NCI-H345 (cell line): ENCODE measurements at regions not wholly inside any gene's neighbourhood (a gene's known extent, or its start where the extent isn't known, plus 50 kb on each side); places are given as distances from the start of the nearest gene placed in this dataset.
"Not testable (repeated sequence)": the region's sequence is repeated elsewhere in the genome, so short reads cannot be mapped to it uniquely, and the experiment has no call there.

Experiments
- DNase-seq: peaks from one replicate; lab custom pipeline; 2025; lab: John Stamatoyannopoulos, UW

DNA sequence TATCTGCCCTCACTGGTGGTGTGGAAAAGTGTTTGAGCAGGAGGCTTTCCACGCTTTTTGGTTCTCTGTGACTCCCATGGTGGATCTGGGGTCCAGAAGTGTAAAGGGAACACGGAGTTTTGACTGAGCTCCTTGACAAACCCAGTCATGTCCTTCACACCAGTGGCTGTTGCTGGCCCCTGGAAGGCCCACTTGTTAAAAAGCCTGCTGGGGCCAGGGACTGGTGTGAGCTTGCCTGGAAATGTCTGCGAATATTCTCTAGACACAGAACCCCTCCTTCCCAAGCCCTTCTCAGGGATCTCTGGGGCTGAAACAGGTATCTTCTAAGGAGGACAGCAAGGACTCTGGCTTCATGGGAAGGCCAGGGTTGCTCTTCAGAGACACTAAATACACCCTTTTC is 343.0 kb downstream of the TCERG1L start:
- no peak for DNase-seq

DNA sequence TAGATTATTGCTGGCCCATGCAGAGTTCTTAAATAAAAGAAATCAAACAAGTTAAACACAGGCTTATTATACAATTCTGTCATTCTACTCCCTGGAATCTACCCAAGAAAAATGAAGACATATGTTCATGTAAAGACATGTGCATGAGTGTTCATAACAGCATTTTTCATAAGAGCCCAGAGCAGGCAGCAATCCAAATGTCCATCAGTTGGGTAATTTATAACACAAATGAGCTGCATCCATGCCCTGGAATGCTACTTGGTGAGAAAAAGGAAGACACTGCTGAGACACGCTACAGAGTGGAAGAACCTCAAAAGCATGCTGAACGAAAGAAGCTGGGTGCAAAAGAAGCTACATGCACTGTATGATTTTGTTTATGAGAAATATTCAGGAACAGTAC is 342.6 kb downstream of the TCERG1L start:
- DNase-seq = no peak

DNA sequence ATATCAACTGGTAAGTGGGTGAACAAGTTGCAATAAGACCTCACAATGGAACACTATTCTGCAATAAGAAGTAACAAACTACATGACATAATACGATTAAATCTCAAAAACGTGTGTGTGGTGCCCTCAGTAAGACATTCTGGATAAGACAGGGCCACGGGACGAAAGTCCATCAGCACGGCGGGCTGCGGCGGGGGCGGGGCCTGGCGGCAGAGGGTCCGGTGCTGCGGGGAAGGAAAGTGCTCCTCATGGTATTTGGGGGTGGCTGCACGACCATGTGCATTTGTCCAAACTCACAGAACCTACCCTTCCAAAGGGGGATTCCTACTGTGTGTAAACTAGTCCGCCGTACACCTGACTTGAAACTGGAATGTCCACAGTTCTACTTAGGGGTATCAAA is 341.8 kb downstream of the TCERG1L start:
- no peak for DNase-seq

- DNase-seq = no peak
Measured at GRCh38 chr10:130970341-130971122, 341.0 kb downstream of the TCERG1L start.

DNA sequence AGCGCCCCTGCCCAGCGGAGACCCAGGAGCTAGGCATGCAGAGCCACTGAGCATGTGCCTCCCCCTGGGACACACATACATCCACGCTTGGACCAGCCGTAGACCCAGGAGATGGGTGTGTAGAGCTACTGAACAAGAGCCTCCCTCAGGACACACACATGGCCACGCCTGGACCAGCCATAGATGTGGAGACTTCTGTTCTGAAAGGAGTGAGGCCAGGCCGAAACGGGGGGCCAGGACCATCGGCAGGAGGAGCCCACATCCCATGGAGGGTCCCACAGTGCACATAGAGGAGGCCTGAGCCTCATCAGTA is 340.4 kb downstream of the TCERG1L start:
- no peak for DNase-seq

GRCh38 chr10:130973127-130973839 is 338.2 kb downstream of the TCERG1L start:
- DNase-seq = no peak

DNA sequence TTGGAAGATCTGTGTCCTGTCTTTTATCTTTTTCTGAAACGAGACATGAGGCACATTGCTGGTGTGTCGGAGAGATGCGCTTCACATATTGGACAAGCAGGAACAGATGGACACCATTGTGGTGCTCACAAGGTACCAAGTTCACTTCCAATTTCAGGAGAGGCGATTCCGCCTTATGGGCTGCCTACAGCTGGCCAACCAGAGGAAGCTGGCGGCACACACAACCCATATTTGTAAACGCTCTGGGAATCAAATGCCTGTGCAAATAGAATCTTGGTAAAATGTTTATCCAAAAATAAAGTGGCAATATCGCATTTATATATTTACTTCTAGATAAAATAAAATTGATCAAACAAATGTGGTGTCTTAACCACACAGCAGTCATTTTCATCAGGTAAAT is 337.4 kb downstream of the TCERG1L start:
- DNase-seq = no peak

DNA sequence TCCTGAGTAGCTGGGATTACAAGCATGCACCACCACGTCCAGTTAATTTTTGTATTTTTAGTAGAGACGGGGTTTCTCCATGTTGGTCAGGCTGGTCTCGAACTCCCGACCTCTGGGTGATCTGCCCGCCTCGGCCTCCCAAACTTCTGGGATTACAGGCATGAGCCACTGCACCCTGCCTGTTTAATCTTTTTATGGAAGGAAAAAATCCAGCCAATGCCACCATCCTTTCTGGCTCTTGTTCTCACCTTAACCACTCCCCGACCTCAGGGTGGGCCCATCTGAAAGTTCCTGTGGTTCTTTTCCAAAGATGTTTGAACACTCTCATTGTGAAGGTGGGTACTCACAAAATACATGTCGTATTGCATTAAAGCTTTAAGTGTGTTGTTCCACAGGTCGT is 336.2 kb downstream of the TCERG1L start:
- DNase-seq = not testable (repeated sequence)

DNA sequence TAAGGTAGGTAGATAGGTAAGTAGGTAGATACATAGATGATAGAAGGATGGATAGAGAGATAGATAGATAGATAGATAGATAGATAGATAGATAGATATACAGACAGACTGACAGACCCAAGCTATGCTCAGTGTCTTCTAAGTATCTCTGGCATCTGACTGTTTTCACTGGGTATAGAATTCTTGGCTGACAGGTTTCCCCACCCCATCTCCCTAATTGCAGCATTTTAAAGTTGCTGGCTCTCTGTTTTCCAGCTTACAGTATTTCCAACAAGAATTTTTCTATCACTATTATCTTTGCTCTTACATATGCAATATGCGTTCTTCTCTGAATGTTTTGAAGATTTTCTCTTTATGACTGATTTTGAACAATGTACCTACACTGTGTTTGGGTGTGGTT is 328.7 kb downstream of the TCERG1L start:
- DNase-seq = no peak

GRCh38 chr10:130983749-130984148 is 327.8 kb downstream of the TCERG1L start:
- no peak for DNase-seq

DNA sequence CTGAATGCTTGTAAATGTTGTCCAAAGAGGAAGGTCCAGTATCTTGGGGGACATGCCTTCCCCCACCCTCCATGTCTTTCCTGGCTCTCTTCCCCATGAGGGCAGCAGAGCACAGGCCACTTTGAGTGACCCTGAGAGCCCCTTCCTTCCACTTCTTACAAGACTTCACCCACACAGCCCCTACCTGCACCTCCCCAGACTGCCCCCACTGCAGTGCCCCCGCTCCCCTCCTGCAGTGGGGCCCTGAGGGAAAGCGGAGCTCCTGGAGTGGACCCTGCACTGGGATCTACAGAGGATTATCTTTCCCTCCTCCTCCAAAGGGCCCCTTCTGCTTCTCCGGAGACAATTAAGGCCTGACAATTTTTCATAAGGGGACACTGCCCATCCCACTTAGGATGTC is 326.8 kb downstream of the TCERG1L start:
- DNase-seq = no peak

DNA sequence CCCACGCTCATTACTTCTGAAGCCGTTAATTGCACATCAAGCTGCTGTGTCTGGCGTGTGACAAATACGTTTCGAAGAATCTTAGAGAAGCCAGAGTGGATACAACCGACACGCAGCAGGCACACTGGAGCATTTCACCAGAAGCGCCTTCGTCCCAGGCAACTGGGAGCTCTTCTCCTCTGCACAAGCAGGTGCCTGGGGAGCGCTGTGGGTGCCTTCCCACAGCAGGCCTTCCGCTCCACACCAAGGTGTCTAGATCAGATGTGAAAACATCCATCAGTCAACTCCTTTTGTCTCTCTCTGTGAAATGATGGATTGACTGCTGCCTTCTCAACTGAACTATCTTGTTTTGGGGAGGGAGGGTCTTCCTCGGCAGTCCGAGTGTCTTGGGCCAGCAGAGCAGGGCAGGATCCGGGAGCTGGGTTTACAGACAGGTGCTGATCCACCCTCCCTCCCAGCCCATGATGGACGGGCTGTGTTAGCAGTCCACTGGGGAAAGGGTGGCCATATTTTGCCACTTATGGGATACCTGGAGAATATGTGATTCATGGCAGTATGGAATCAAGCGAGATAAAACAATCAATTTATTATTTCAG is 326.3 kb downstream of the TCERG1L start:
- no peak for DNase-seq

DNA sequence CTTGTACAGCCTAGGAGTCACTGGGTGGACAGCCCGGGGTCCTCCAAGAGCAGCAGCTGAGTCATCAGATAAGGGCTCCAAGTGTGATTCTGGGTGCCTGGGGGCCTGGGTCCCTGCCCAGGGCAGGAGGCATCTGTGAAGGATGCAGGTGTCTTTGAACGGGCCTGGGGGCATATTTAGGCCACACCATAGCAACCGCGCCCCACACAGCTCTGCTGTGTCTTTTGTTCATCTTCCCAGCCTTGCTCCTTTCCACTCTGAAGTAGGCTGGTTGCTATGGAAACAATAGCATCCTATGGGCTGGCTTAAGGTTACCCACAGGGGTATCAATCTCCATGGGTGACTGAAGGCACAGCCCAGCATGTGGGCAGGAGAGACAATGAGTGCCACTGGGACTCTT is 324.7 kb downstream of the TCERG1L start:
- DNase-seq = no peak

DNA sequence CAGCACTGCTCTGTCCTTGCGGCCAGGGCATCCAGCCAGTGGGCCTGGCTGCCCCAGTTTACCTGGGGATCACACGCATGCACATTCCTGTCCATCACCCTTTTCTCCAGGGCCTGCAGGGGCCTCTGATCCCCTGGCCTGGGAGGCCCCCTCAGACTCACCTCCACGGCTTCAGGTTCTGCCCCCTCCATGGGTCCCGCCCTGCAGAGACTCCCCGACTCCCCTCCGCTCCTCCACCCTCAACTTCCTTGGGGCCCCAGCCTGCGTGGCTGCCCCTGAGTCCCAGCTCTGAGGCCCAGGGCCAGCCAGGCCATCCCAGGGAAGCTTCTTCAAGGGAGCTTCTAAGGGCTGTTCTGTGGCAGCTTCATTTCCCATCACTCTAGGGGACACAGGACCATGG is 324.1 kb downstream of the TCERG1L start:
- no peak for DNase-seq

GRCh38 chr10:130989670-130990232 is 321.8 kb downstream of the TCERG1L start:
- no peak for DNase-seq

DNA sequence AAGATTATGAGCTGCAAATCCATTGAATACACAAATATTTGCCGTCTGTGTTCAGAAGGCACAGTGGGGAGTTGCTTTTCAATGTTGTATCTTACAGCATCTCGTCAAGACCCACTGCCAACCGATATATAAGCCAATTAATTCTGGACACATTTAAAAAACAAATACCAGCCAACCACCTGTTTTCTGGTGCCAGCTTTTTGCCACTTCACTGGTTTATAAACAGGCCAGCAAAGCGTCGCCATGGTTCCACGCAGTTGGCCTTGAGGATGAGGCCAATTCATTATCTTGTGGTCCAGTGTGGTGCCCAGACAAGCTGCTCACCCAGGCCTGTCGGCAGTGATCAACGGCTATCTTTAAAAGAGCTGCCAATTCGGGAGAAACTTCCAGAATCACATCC is 321.0 kb downstream of the TCERG1L start:
- no peak for DNase-seq

DNA sequence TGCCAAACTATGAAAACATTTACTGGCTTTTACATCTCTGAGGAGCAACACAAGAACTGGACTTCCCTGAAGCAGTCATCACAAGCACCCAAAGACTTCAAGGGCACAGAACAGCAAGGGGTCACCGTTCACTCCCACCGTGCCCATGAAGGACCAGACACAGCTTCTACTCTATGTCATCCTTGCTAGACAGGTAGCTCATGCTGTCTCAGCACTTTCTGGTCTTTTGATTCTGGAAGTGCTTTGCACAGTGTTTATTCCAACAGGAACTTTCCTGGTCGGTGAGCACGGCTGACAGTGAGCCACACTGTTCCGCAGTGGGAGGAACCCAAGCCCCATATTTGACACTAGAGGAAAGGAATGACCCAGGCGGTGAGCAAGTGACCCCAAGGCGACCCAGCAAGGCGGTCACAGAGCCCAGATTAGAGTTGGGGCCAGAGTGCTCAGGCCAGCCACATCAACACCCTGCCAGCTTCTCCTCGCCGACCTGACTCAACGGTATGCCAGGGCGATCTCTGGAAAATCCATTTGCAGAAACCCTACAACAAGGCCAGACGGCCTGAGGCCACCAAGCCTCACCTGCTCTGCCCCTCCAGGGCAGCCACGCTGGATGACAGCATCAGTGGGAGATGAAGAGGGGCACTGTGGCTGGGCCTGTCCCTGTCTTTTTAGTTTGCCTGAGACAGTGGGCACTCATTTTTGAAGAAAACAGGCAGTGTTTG is 318.6 kb downstream of the TCERG1L start:
- no peak for DNase-seq

GRCh38 chr10:130993612-130994011 is 317.9 kb downstream of the TCERG1L start:
- no peak for DNase-seq

DNA sequence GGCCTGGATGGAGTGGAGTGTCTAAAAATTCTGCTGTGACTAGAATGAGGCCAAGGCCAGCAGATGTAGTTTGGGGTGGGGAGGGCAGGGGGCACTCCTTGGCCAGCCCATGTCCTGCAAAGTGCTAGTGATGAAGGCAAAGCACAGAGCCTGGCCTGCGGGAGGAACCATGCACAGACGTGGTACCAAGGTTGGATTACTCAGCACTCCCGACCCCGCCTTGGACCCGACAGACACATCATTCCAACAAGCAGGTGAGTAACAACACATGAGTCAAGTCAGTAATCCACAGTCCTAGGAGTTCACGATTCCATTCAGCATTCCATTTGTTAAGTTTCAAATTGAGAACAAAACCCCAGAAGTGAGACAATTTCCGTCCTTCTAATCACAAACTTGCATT is 317.3 kb downstream of the TCERG1L start:
- DNase-seq = no peak

GRCh38 chr10:130994845-130995244 is 316.7 kb downstream of the TCERG1L start:
- no peak for DNase-seq

- DNase-seq = no peak
Measured at GRCh38 chr10:130997267-130998045, 314.1 kb downstream of the TCERG1L start.

DNA sequence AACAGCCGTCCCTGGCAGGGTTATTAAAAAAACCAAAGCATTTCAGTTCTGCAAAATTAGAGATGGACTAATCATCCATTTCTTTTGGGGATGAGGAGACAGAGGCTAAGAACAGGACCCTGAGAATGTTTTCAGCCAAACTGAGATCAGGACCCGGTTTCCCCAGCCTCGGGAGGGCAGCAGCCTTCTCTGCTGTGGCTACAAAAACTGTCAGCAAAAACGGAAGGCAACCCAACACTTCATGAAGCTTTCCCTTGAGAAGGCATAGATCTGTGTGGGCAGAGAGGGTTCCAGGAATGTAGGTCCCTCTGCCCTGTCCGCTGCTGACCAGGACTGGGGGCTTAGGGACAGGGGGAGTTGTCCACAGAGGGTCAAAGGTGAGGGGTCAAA is 313.5 kb downstream of the TCERG1L start:
- no peak for DNase-seq
